Stimulated activated CD8-positive, alpha-beta memory T cell treated with anti-CD3 and anti-CD28 coated beads, Interleukin-2, amount 100 ng/mL, for 48 hours (primary cell): ENCODE measurements at regions not wholly inside any gene's neighbourhood (a gene's known extent, or its start where the extent isn't known, plus 50 kb on each side); places are given as distances from the start of the nearest gene placed in this dataset.

Experiments
- DNase-seq, 2 donors: peaks; one replicate each; pipeline ENCODE4 v3.0.0-alpha.2; 2020; ENCODE audit warnings: low read depth in 2 of 2

- DNase-seq, result no peak
Measured at GRCh38 chr1:81097860-81098259, 702.9 kb upstream of the ADGRL2 start.

- no peak for DNase-seq
Measured at GRCh38 chr1:81073580-81073979, 727.2 kb upstream of the ADGRL2 start.

- no peak for DNase-seq
Measured at GRCh38 chr1:81071969-81072753, 728.6 kb upstream of the ADGRL2 start.

DNA sequence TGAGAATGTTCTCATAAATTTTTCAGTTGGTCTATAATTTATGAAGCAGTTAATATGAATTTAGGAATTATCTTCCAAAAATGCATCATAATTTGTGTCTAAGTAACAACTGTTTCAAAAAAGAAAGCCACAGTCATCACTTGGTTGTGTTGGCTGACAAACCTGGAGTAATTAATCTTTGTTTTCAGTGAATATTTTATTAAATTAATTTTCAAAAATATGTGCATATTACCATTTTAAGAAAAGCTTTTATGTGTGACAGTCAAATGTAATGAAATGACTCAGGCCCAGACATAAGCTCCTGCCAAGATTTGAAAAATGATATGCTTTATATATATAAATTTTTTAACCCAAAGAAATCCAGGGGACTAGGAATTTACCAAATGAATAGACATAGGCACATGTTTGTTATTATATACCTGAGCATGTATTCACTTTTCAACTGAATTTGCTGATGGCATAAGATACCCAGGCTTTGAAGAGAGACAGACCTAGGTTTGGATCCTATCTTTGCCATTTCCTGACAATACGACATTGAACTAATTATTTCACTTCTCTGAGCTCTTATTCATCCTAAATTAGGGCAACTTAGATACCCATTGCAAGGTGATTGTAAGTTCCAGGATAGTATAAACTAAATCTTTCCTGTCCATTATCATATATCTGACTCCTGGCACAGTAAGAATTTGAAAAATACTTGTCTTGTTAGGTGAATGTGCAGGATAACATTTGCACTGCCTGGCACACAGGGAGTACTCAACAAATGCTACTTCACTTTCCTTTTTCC, 729.5 kb upstream of the ADGRL2 start:
- DNase-seq, result no peak

DNA sequence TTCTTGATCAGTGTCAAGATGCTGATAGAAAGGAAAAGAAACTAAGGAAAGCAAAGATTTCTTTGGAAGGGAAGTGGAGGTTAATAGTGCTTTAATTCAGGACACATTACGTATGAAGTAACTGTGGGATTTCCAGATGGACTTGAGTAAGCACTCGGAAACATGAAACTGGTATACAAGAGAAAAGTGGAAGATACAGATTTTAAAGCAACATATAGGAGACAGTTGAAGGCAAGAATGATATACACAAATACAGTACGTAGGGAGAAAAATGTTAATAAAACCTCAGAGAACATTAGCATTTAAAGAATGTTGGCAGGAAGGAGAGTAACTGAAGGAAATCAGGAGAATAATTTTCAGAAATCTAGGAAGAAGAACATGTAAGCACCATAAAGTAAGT, 730.9 kb upstream of the ADGRL2 start:
- DNase-seq, result no peak

- no peak for DNase-seq
Measured at GRCh38 chr1:81068726-81069125, 732.0 kb upstream of the ADGRL2 start.

DNA sequence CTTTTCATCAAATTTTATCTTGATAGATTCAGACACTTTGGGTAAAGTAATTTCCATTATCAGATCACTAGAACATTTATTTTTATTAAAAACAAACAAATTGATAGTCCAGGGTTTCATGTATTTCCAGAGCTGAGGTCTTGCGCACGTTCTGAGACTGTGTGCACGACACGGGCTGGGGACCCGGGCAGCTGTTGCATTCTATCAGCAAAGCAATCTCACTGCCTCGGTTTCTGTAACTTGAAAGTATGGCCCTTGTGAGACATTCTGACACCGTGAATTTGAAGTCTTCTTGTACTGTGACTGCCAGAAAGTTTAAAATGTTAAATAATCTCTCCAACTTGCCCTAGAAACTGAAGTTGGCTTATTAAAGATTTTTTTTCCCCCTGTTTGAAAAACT, 746.9 kb upstream of the ADGRL2 start:
- no peak for DNase-seq

DNA sequence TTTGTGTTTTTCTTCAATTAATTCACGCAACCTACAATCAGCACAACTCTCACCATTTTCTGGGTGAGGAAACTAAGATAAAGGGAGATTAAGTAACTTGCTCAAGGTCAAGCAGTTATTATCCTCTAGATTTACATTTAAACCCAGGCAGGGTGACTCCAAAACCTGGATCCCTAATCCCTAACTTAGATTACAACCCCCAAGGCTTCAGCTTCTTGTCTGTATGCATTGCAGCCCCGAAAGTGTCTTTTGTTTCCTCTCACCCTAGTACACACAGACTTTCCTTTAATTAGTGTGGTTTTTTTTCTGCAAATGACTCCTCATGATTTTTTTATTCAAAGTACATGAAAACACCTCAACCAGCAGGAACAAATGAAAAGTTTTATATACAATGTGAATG, 748.6 kb upstream of the ADGRL2 start:
- DNase-seq, result no peak

DNA sequence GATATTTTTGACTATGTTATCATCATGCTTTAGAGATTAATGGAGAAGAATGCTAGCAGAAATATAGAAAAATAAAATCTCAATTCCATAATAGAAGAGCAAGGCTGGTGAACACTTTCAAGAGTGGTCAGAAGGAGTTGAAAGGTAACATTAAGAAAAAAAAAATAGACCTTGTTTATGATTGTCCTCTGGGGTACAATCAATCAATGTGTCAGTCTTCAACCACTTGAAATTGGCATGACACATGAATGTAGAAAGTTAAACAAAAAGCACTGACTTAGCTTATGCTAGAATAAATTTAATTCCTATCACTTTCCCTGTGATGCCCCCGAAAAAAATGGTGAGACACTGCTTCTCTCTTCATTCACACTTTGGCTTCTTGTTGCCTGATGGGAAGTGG, 750.3 kb upstream of the ADGRL2 start:
- DNase-seq, result no peak

DNA sequence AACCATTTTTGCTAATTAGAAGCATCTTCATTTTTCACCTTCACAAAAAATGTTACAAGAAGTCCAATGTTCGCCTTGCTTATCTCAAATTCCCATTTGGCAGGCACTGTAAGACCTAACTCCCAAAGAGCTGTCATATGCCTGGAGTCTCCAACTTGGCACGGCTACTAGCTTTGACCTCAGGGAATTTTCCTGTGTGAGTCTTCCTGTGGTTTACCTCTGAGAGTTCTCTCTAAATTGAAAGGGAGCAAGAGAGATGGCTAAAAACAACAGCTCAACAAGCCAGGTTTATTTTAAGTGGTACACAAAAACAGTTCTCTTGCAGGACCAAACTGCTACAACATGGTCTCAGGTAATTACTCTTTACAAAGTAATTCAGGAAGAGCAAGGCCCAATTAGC, 756.0 kb upstream of the ADGRL2 start:
- DNase-seq, result no peak

GRCh38 chr1:81042225-81042624, 758.5 kb upstream of the ADGRL2 start:
- no peak for DNase-seq

GRCh38 chr1:81034291-81034690, 766.4 kb upstream of the ADGRL2 start:
- DNase-seq, result no peak

- DNase-seq, result no peak
Measured at GRCh38 chr1:81032973-81033425, 767.7 kb upstream of the ADGRL2 start.

DNA sequence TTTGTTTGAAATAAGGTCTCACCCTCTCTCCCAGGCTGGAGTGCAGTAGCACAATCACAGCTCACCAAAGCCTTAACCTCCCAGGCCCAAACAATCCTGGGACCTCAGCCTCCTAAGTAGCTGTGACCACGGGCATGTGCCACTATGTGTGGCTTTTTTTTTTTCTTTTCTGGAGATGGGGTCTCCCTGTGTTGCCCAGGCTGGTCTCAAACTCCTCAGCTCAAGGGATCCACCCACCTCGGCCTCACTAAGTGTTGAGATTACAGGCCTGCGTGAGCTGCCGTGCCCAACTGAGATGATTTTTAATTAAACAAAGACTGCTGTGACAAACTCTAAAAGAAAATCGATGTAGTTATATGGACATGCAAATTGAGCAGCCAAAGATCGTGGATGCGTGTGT, 768.4 kb upstream of the ADGRL2 start:
- no peak for DNase-seq

DNA sequence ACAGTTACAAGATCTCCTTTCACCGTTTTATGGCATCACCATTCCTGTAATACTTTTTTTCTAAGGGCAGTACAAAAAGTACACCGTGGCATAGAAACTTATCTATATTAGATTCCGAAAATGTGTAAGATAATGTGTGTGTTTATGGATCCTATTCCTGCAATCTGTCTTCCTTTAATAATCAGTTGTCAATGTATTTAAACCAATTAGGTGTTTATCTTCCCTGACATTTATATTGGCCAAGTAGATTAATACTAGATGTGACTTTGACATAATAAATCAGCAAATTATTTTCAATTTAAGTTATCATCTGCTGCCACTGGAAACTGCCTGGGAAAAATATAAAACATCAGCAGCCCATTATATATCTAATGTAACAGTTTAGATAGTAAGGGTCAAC, 770.3 kb upstream of the ADGRL2 start:
- DNase-seq, result no peak

DNA sequence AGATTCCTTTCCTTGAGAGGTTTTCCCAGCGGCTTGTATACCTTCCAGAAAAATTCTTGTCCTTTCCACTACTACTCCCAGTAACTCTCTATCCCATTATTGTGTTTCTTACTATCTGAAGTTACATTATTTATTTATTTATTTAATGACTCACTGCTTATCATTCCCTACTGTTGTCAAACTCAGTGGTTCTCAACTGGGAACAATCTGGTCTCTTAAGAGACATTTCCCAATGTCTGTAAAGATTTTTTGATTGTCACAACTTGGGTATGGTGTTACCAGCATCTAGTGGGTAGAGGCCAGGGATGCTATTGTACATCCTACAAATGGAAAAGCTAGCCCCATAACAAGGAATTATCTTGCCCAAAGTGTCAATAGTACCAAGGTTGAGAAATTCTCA, 771.5 kb upstream of the ADGRL2 start:
- DNase-seq, result no peak

DNA sequence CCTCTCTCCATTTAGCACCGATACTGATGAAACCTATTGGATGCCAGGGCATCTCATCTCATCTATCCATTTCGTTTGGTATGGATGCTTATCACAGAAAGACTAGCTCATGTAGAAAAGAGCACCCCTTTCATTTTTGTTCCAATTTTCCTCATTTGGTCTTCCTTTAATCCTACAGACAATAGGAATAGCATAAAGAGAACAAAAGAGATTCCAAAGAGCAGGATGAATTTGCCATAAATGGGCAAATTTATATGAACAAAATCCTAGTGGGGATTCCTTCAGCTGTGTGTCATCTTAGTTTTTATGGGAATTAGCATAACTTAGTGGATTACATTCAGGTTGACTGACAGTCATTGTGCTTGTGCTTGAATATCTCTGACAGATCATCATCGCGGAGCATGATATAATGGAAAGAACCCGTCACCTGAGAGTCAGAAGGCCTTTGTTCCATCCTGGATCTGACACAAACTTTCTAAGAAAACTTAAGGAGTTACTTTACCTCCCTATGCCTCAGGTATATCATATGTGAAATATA, 777.5 kb upstream of the ADGRL2 start:
- no peak for DNase-seq

GRCh38 chr1:81021134-81021533, 779.6 kb upstream of the ADGRL2 start:
- no peak for DNase-seq

- no peak for DNase-seq
Measured at GRCh38 chr1:81020506-81020905, 780.2 kb upstream of the ADGRL2 start.

- DNase-seq, result no peak
Measured at GRCh38 chr1:81010126-81010525, 790.6 kb upstream of the ADGRL2 start.

DNA sequence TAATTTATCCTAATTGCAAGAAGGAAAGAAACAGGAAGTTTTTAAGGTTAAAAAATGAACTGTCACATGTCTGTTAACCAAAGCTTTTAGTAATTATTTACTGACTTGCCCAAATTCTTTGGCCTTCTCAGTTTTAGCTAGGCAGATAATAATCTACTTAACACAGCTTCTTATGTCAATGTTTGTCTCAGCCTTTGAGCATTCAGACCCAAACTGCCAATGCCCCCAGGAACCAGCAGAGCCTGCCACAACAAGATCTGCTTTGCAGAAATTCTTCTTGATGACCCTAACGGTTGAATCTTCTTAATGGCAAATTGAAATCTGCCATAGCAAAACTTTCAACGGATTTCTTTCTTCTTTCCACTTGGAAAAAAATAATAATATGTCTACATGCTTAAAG, 792.4 kb upstream of the ADGRL2 start:
- no peak for DNase-seq

GRCh38 chr1:81007024-81007423, 793.7 kb upstream of the ADGRL2 start:
- no peak for DNase-seq

GRCh38 chr1:81006502-81006901, 794.2 kb upstream of the ADGRL2 start:
- no peak for DNase-seq
